ENCODE measurements at regions not wholly inside any gene's neighbourhood (a gene's known extent, or its start where the extent isn't known, plus 50 kb on each side); places are given as distances from the start of the nearest gene placed in this dataset.

DNA sequence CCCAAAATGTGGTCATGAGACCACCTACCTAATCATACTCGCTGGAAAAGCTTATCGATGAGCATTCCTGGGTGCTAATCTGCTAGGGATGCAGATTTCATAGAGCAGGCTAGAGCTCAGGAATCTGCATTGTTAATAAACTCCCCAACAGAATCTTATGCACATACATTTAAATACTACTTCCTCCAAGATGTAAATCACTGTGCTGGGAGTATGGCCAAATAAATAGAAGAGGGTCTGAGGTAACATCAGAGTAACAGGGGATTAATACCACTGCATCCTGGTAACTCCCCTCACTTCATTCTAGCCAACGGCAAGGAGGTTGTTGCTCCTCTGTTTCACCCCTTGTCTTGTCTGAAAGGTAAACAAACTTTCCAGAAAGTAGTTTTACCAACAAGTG lies 118.3 kb upstream of the SEMA6D start:
- TF ChIP-seq, protein P1, sequence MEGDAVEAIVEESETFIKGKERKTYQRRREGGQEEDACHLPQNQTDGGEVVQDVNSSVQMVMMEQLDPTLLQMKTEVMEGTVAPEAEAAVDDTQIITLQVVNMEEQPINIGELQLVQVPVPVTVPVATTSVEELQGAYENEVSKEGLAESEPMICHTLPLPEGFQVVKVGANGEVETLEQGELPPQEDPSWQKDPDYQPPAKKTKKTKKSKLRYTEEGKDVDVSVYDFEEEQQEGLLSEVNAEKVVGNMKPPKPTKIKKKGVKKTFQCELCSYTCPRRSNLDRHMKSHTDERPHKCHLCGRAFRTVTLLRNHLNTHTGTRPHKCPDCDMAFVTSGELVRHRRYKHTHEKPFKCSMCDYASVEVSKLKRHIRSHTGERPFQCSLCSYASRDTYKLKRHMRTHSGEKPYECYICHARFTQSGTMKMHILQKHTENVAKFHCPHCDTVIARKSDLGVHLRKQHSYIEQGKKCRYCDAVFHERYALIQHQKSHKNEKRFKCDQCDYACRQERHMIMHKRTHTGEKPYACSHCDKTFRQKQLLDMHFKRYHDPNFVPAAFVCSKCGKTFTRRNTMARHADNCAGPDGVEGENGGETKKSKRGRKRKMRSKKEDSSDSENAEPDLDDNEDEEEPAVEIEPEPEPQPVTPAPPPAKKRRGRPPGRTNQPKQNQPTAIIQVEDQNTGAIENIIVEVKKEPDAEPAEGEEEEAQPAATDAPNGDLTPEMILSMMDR (IDR thresholded peaks at IDR 0.05): no peak
- TF ChIP-seq ZFX (IDR thresholded peaks at IDR 0.05; ENCODE audit: borderline replicate concordance): no peak
